B cell (primary cell): ENCODE measurements at regions not wholly inside any gene's neighbourhood (a gene's known extent, or its start where the extent isn't known, plus 50 kb on each side); places are given as distances from the start of the nearest gene placed in this dataset.

Source experiments
- ATAC-seq: fragments of 200-7000 bp; cut with Tn5 transposase; one replicate; pipeline ENCODE4 v1.10.0; 2021; ENCODE audit warnings: low read depth, mild to moderate bottlenecking, moderate number of reproducible peaks, moderate library complexity
- CTCF ChIA-PET: fragments of 350-600 bp; sonication (Branson Sonifier 250); formaldehyde crosslinking; loops from one replicate; lab custom pipeline; 2021; ENCODE audit warnings: antibody characterized with exemption, inconsistent platforms; lab: Charles Lee
- POLR2A ChIA-PET: fragments of 350-600 bp; sonication (Branson Sonifier 250); formaldehyde crosslinking; loops from one replicate; lab custom pipeline; 2021; ENCODE audit warnings: antibody characterized with exemption; lab: Charles Lee
- DNase-seq: peaks from one replicate; pipeline ENCODE4 v3.0.0; 2013
- H2AFZ ChIP-seq: 2 replicates; pipeline ENCODE4 v1.6.1; 2012; ENCODE audit warnings: mild to moderate bottlenecking, low read depth, low read length; ENCODE audit not compliant: insufficient read depth, poor library complexity, severe bottlenecking
- H3K27ac ChIP-seq, 2 donors: 1 replicate in 1 of 2; 2 replicates in 1 of 2; pipeline ENCODE4 v1.5.1; 2012 to 2013; ENCODE audit warnings: low read length in 2 of 2, mild to moderate bottlenecking in 2 of 2, moderate library complexity in 1 of 2
- H3K27me3 ChIP-seq, 4 experiments: fragments of 200-600 bp in 1 of 4; sonication (generic) in 1 of 4; replicated peaks in 1 of 4; 1 replicate in 2 of 4; 2 replicates in 2 of 4; pipeline versions ENCODE4 v1.6.1 to v1.7.0; 2013 to 2016; ENCODE audit warnings: low read length in 3 of 4, mild to moderate bottlenecking in 2 of 4, mixed read lengths in 1 of 4, moderate library complexity in 1 of 4; ENCODE audit not compliant: insufficient read depth in 4 of 4, control insufficient read depth in 3 of 4; ENCODE audit errors: control extremely low read depth in 1 of 4
- H3K36me3 ChIP-seq, 2 experiments: replicated peaks in 1 of 2; 1 replicate in 1 of 2; 2 replicates in 1 of 2; pipeline versions ENCODE4 v1.6.1 to v1.7.1; 2013; ENCODE audit warnings: low read length in 1 of 2; ENCODE audit not compliant: insufficient read depth in 2 of 2, control insufficient read depth in 1 of 2; ENCODE audit errors: control extremely low read depth in 1 of 2, extremely low read depth in 1 of 2
- H3K4me1 ChIP-seq, 2 donors: fragments of 200-600 bp in 1 of 2; sonication (generic) in 1 of 2; 1 replicate in 1 of 2; 2 replicates in 1 of 2; pipeline versions ENCODE4 v1.5.1 to v1.6.1; 2013 to 2017; ENCODE audit warnings: low read length in 2 of 2; ENCODE audit not compliant: control insufficient read depth in 2 of 2, insufficient read depth in 2 of 2
- H3K4me2 ChIP-seq: replicated peaks from 2 replicates; pipeline ENCODE3; 2012; ENCODE audit warnings: mild to moderate bottlenecking, low read depth, low read length; ENCODE audit not compliant: poor library complexity, severe bottlenecking
- H3K4me3 ChIP-seq, 5 experiments: fragments of 200-600 bp in 1 of 5; sonication (generic) in 1 of 5; 1 replicate in 3 of 5; 2 replicates in 2 of 5; pipeline versions ENCODE4 v1.5.1 to v1.7.0; 2011 to 2016; ENCODE audit warnings: low read length in 4 of 5, mild to moderate bottlenecking in 4 of 5, low read depth in 2 of 5, control low read depth in 1 of 5, moderate library complexity in 1 of 5; ENCODE audit not compliant: insufficient read depth in 1 of 5; ENCODE audit errors: control extremely low read depth in 1 of 5, extremely low read depth in 1 of 5
- H3K79me2 ChIP-seq: fragments of 200-600 bp; sonication (generic); one replicate; pipeline ENCODE4 v1.6.0; 2016; ENCODE audit warnings: low read length; ENCODE audit not compliant: control insufficient read depth, insufficient read depth
- H3K9ac ChIP-seq: fragments of 200-600 bp; sonication (generic); 2 replicates; pipeline ENCODE4 v1.6.1; 2017; ENCODE audit warnings: mild to moderate bottlenecking, low read length, moderate library complexity
- H3K9me3 ChIP-seq, 3 donors: one replicate each; pipeline versions ENCODE4 v1.6.1 to v1.7.1; 2013; ENCODE audit warnings: low read length in 2 of 3; ENCODE audit not compliant: control insufficient read depth in 2 of 3, insufficient read depth in 1 of 3; ENCODE audit errors: control extremely low read depth in 1 of 3
- H4K20me1 ChIP-seq: 2 replicates; pipeline ENCODE4 v1.6.0; 2012; ENCODE audit warnings: mild to moderate bottlenecking, low read length; ENCODE audit not compliant: insufficient read depth, control insufficient read depth, poor library complexity, severe bottlenecking
- H3K27ac Mint-ChIP-seq: one replicate; pipeline ENCODE4 v1.8.0; 2021; ENCODE audit warnings: mixed read lengths
- H3K27me3 Mint-ChIP-seq: one replicate; pipeline ENCODE4 v1.8.0; 2021; ENCODE audit warnings: mixed read lengths
- H3K4me1 Mint-ChIP-seq: one replicate; pipeline ENCODE4 v1.8.0; 2021; ENCODE audit warnings: mixed read lengths
- H3K4me3 Mint-ChIP-seq: one replicate; pipeline ENCODE4 v1.8.0; 2021; ENCODE audit warnings: mixed read lengths
- H3K9me3 Mint-ChIP-seq: one replicate; pipeline ENCODE4 v1.8.0; 2022; ENCODE audit warnings: mixed read lengths; ENCODE audit not compliant: insufficient read depth
- EZH2 ChIP-seq: IDR thresholded peaks from 2 replicates; pipeline ENCODE4 v1.6.1; 2012; ENCODE audit warnings: borderline replicate concordance, low read depth, mild to moderate bottlenecking, moderate library complexity, low read length; ENCODE audit not compliant: insufficient read depth, poor library complexity, severe bottlenecking
- WGBS: methylation state at CpG from one replicate; pipeline ENCODE4 v1.1.5; 2013; ENCODE audit warnings: missing lambda C conversion rate; ENCODE audit not compliant: insufficient coverage; 5-methylcytosine and 5-hydroxymethylcytosine counted together
- intact Hi-C: fragments of 100-400 bp; cut with micrococcal nuclease; formaldehyde crosslinking; loops from one replicate; pipeline ENCODE4 v1.10.0; 2022
- TF ChIP-seq, protein P1 (sequence below): fragments of 200-600 bp; IDR thresholded peaks from one replicate; pipeline ENCODE4 v1.8.0; 2022; ENCODE audit warnings: antibody characterized with exemption, mild to moderate bottlenecking

DNA sequence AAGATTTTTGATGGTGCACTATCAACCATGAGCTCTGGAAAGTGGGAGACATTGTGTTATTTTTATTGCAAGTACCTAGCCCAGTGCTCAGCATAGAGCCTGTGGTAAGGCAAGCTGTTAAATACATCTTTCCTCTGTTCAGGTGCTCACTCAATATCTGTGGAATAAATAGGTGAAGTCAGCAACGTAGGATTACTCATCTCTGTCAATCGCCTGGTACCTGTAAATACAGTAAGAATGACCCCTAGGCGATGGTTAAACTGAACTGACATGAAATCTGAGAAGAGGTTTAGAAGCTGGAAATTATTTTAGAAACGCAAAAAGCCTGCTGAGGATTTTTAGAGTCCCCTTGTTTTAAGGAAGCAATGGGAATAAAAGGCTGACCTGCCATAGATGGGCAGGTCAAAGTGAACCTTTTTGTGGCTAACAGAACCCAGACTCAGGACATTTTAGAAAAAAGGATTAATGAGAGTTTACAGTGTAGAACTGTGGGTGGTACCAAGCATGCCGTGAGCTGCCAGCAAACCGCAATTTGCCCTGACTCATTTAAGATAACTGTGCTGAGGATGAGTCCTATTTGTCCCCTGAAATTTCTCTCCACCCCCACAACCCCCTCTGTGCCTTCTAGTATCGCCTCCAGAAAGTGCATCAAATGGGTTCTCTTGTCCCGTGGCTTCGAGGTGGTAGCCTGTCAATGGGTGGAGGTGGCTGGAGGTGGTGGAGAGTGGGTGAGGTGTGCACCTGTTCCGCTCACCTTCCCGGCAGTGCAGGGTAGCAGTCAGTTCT lies 375.1 kb downstream of the MED10 start:
- Mint-ChIP-seq H3K4me3 (no peak overlapping the region), H3K9me3 (no peaks in the 10 kb centered on the region), H3K27me3 (peaks cover 16% of the 10 kb centered on the region), H3K4me1 (no peaks in the 10 kb centered on the region), H3K27ac (no peak overlapping the region)
- Histone ChIP-seq H3K36me3 (no peaks in the 10 kb centered on the region), H3K4me1 (no peaks in the 10 kb centered on the region), H4K20me1 (no peaks in the 10 kb centered on the region), H2AFZ (no peak overlapping the region), H3K9ac (no peak overlapping the region), H3K4me3 (no peak overlapping the region), H3K9me3 (no peaks in the 10 kb centered on the region), H3K79me2 (no peaks in the 10 kb centered on the region), H3K27me3 (no peaks in the 10 kb centered on the region), H3K27ac (no peak overlapping the region), H3K4me2 (no peak overlapping the region)
- intact Hi-C loops, result no loop called here
- ChIA-PET POLR2A (no interaction called here), CTCF (no interaction called here)
- WGBS, result 91% methylated on average over 8 of the region's 11 CpGs
- no peak for ATAC-seq
- TF ChIP-seq, protein P1, sequence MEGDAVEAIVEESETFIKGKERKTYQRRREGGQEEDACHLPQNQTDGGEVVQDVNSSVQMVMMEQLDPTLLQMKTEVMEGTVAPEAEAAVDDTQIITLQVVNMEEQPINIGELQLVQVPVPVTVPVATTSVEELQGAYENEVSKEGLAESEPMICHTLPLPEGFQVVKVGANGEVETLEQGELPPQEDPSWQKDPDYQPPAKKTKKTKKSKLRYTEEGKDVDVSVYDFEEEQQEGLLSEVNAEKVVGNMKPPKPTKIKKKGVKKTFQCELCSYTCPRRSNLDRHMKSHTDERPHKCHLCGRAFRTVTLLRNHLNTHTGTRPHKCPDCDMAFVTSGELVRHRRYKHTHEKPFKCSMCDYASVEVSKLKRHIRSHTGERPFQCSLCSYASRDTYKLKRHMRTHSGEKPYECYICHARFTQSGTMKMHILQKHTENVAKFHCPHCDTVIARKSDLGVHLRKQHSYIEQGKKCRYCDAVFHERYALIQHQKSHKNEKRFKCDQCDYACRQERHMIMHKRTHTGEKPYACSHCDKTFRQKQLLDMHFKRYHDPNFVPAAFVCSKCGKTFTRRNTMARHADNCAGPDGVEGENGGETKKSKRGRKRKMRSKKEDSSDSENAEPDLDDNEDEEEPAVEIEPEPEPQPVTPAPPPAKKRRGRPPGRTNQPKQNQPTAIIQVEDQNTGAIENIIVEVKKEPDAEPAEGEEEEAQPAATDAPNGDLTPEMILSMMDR, result no peak
- TF ChIP-seq EZH2, result no peak
- no peak for DNase-seq

DNA sequence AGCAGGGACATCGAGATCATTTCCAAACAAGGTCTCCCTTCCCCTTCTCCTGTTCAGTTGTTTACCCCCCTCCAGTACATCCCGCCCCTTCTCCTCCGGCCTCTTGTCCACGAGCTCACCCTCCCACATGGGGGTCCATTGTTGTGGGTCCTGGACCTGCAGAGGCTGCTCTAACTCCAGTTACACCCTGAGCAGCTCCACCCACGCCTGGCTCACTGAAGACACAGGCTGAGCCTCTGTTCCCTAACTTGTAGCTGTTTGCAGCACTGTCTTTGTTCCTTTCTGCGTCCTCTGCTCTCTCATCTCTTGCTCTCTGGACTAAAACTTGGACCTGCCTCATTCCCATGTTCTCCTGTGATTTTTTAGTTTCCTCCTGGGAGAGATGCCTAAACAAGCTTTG lies 377.5 kb downstream of the MED10 start:
- Histone ChIP-seq H4K20me1 (no peaks in the 10 kb centered on the region), H3K27me3 (no peaks in the 10 kb centered on the region), H3K9ac (no peak overlapping the region), H3K4me2 (no peak overlapping the region), H3K79me2 (no peaks in the 10 kb centered on the region), H3K4me3 (no peak overlapping the region), H2AFZ (no peak overlapping the region), H3K4me1 (no peaks in the 10 kb centered on the region), H3K36me3 (no peaks in the 10 kb centered on the region), H3K9me3 (peaks cover 0 to 9% (median 3%) of the 10 kb centered on the region in 3 donors), H3K27ac (no peak overlapping the region)
- TF ChIP-seq, protein P1, result no peak
- TF ChIP-seq EZH2, result no peak
- Mint-ChIP-seq H3K27ac (no peak overlapping the region), H3K27me3 (peaks cover 16% of the 10 kb centered on the region), H3K4me3 (no peak overlapping the region), H3K4me1 (no peaks in the 10 kb centered on the region), H3K9me3 (peaks cover 8% of the 10 kb centered on the region)
- intact Hi-C loops, result no loop called here
- DNase-seq (no peak), ATAC-seq (no peak)
- WGBS, result 59% methylated on average over 5 of the region's 6 CpGs
- ChIA-PET CTCF (interaction anchor here (1.4 kb wide), 1 partner anchor 43 kb away, joined by 3 read pairs; no protein-coding TSS in a partner anchor), POLR2A (no interaction called here)
